COLO668 (cell line): ENCODE measurements at regions not wholly inside any gene's neighbourhood (a gene's known extent, or its start where the extent isn't known, plus 50 kb on each side); places are given as distances from the start of the nearest gene placed in this dataset.

Experiments used
- DNase-seq: peaks from one replicate; lab custom pipeline; 2025; ENCODE audit not compliant: unreplicated experiment; lab: John Stamatoyannopoulos, UW

DNA sequence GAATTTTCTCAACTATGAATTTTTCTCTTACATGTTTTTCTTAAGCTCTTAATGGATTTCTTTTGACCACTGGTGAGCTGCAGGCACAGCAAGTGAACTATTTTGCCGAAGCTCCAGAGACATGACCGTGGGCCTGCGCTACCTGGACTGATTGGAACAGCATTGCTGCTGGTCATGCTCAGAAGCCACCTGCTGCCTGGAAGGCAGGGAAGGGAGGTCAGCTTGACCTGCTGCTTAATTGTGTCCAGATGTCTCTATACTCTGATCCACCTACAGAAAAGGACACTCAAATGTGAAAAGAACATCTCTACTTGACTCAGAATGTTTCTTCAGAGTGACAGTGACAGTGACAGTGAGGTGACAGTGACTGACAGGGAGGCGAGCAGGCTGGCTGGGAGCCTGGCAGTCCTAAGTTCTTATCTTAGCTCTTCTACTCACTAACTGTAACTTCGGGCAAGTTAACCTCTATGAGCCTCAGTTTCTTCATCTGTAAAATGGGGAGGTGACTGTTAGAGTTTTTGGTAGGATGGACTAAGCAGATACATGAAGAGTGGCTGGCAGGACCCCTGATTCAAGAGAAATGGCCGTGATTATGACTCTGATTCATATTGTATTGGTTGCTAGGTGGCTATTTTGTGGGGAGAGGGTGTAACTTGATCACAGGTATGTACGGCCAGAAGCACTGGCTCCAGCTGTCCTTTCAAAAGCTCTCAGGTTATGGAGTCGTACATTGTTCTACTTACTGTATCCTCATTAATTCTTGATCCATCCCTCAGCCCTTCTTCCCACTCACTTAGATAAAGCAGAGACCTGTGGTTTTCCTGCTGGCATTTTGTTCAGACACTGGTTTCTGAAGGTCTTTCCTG, 54.8 kb upstream of the DLG1 start:
- DNase-seq, result no peak

DNA sequence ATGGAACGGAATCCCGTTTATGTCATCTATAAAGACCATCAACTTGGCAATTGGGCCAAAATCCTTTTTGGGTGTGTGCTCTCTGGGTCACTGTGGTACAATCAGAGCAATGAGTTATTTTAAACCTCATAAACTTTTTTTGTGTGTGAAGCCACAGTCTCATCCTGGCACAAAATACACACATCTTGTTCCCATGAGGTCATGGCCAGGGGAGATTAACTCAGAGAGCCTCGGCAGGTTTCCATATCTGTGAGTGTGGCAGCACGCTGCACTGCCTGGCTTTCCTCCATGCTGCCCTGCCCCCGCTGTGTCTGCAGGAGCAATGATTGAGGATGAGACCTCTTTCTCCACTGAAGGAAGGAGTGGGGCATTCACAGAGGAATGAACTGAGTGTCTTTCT, 54.0 kb upstream of the DLG1 start:
- no peak for DNase-seq

DNA sequence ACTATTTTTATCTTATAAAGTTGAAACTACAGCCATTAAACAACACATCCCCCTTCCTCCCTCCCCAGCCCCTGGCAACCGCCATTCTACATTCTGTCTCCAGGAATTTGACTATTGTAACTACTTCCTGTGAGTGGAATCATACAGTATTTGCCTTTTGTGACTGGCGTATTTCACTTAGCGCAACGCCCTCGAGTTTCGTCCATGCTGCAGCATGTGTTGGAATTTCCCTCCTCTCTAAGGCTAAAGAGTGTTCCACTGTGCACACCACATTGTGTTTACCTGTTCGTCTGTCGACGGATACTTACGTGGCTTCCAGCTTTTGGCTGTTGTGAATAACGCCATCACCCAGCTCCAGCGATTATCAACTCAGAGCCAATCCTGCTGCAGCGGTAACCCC, 52.0 kb upstream of the DLG1 start:
- DNase-seq, result no peak

DNA sequence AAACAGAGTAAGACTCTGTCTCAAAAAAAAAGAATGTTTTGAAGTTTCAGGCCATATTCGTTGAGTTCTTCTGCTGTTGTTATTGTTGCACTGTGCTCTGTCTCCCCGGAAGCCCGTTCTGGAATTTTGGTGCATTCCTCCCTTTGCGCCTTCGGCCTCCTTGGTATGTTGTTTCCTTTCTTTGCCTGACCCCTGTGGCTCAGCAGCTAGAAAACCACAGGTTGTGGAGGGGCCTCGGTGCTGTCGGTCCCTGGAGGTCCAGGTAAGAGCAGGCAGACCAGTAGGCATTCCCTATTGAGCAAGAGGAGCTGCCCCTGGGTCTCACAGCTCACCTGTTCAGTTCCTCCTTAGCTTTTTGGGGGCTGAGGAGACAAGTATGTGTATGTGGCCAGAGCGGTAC, 51.0 kb upstream of the DLG1 start:
- DNase-seq, result no peak
